ENCODE measurements at regions not wholly inside any gene's neighbourhood (a gene's known extent, or its start where the extent isn't known, plus 50 kb on each side); places are given as distances from the start of the nearest gene placed in this dataset.

DNA sequence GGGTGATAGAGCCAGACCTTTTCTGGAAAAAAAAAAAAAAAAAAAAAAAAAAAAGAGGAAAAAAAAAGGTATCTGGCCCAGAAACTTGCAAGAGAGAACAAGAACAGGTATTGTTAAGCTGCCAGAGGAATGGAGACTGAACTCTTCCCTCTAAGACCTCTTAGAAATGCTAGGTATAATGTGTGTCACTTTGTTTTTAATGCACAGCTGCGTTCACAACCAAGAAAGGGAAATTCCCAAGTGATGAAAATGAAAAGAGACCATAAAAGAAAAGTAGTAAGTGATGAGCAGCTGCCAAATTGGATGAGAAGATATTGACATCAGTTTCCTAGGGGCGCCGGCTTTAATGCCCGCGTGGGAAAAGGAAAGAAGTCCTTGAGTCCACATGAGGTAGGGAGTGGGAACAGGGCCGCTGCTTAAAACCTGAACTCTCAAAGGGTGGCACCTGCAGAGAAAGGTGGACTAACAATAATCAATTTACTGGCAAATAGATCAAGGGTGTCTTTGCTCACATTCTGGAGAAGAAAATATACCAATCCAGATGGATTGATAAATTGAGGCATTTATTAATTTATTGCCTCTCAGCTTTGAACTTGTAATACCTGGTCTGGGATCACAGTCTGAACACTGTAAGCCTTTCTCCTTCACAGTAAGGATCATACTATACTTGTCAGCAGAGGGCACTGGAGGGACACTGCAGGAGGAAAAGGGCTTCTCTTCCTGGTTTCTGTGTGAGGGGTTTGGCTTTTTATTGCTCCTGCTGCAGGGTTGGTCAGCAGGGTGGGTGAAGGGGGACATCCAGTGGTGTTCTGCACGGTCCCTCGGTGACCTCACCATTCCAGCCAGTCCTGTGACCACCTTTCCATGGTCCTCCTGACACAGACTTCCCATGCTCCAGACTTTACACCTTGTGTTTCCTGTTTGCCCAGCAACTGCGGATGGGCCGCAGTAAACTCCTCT is 131.6 kb downstream of the AQP9 start:
- H3K27ac ChIP-seq, result no peak overlapping the region
- no peaks in the 10 kb centered on the region for H3K36me3 ChIP-seq
- TF ChIP-seq POLR2AphosphoS5 (IDR thresholded peaks at IDR 0.05) (no peak), EP300 (IDR thresholded peaks at IDR 0.05) (no peak), POLR2A (IDR thresholded peaks at IDR 0.05) (no peak)
- TF ChIP-seq, protein P1, sequence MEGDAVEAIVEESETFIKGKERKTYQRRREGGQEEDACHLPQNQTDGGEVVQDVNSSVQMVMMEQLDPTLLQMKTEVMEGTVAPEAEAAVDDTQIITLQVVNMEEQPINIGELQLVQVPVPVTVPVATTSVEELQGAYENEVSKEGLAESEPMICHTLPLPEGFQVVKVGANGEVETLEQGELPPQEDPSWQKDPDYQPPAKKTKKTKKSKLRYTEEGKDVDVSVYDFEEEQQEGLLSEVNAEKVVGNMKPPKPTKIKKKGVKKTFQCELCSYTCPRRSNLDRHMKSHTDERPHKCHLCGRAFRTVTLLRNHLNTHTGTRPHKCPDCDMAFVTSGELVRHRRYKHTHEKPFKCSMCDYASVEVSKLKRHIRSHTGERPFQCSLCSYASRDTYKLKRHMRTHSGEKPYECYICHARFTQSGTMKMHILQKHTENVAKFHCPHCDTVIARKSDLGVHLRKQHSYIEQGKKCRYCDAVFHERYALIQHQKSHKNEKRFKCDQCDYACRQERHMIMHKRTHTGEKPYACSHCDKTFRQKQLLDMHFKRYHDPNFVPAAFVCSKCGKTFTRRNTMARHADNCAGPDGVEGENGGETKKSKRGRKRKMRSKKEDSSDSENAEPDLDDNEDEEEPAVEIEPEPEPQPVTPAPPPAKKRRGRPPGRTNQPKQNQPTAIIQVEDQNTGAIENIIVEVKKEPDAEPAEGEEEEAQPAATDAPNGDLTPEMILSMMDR (IDR thresholded peaks at IDR 0.05), result peak in 3 of 4 experiments; percentile 37 to 51 (median 47)
- no peak overlapping the region for H3K4me3 ChIP-seq
- DNase-seq, result no peak
- intact Hi-C loops (cut with DNase I), result no loop called here
- peaks cover 0 to 6% (median 0%) of the 10 kb centered on the region in 4 donors for H3K9me3 ChIP-seq
- WGBS, 2 donors, result 20 to 52% methylated on average over 10 of the region's 10 CpGs
- no peaks in the 10 kb centered on the region for H3K4me1 ChIP-seq
- H3K27me3 ChIP-seq, result no peaks in the 10 kb centered on the region

DNA sequence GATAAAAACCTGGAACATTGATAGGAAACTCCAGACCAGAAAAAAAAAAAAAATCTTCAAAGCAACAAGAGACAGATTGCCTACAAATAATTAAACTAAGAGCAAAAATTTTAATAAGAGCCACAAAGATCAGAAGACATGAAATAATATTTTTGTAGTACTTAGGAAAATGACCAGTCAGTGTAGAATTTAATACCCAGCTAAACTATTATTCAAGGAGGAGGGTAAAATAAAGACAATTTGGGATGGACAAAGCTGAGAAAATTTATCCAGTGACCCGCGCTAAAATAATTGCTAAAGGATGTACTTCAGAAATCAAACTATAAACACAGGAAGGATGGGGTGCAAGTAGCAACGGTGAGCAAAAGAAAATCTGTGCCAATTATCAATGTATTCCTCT is 133.2 kb downstream of the AQP9 start:
- Histone ChIP-seq H3K4me3 (no peak overlapping the region), H3K4me1 (no peaks in the 10 kb centered on the region), H3K9me3 (peaks cover 0 to 6% (median 0%) of the 10 kb centered on the region in 4 donors), H3K27me3 (no peaks in the 10 kb centered on the region), H3K27ac (no peak overlapping the region), H3K36me3 (no peaks in the 10 kb centered on the region)
- TF ChIP-seq, protein P1 (IDR thresholded peaks at IDR 0.05), result no peak
- TF ChIP-seq POLR2AphosphoS5 (IDR thresholded peaks at IDR 0.05) (no peak), EP300 (IDR thresholded peaks at IDR 0.05) (no peak)
- intact Hi-C loops (cut with DNase I), result no loop called here
- no peak for DNase-seq
- WGBS, 2 donors, result 93 to 96% methylated on average over 3 of the region's 3 CpGs

DNA sequence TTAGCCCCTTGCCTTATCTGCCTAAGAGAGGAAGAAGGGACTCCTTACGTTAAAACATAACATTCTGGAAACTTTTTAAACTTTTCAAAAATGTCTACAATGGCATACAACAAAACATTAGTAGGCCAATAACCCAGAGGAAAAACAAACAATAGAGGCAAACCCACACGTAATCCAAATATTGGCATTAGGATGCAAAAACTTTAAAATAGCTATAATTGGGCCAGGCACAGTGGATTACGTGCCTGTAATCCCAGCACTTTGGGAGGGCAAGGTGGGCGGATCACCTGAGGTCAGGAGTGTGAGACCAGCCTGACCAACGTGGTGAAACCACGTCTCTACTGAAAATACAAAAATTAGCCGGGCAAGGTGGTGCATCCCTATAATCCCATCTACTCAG is 134.9 kb downstream of the AQP9 start:
- 89 to 93% methylated on average over 7 of the region's 7 CpGs for WGBS, 2 donors
- intact Hi-C loops (cut with DNase I), result no loop called here
- Histone ChIP-seq H3K27me3 (no peaks in the 10 kb centered on the region), H3K9me3 (peaks cover 0 to 6% (median 0%) of the 10 kb centered on the region in 4 donors), H3K4me1 (no peaks in the 10 kb centered on the region), H3K36me3 (no peaks in the 10 kb centered on the region), H3K27ac (no peak overlapping the region), H3K4me3 (no peak overlapping the region)
- no peak for DNase-seq
- TF ChIP-seq POLR2AphosphoS5 (IDR thresholded peaks at IDR 0.05) (no peak), EP300 (IDR thresholded peaks at IDR 0.05) (no peak), POLR2A (IDR thresholded peaks at IDR 0.05) (no peak)
- TF ChIP-seq, protein P1 (IDR thresholded peaks at IDR 0.05), result no peak

DNA sequence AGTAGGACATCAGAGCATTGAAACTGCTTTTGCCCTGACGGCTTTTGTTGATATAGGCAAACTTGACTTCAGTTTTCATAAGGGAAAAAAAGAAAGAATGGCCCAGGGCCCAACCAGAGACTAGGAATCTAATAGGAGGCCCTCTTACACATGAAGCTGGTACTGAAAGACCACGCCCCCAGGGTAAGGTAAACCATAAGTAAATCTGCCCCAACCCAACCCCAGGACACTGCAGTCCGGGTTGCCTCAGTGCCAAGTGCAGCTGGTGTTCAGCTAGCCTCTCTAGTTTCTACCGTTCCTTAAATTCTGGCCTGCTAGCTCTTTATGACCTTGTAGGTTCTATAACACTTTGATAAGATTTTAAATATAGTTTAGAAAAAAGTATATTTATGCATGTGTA is 136.7 kb downstream of the AQP9 start:
- TF ChIP-seq EP300 (IDR thresholded peaks at IDR 0.05) (no peak), POLR2A (IDR thresholded peaks at IDR 0.05) (no peak), POLR2AphosphoS5 (IDR thresholded peaks at IDR 0.05) (no peak)
- TF ChIP-seq, protein P1 (IDR thresholded peaks at IDR 0.05), result no peak
- 19 to 61% methylated on average over 4 of the region's 4 CpGs for WGBS, 2 donors
- Histone ChIP-seq H3K4me3 (no peak overlapping the region), H3K27ac (no peak overlapping the region), H3K9me3 (peaks cover 0 to 6% (median 0%) of the 10 kb centered on the region in 4 donors), H3K4me1 (no peaks in the 10 kb centered on the region), H3K36me3 (no peaks in the 10 kb centered on the region), H3K27me3 (no peaks in the 10 kb centered on the region)
- no peak for DNase-seq
- intact Hi-C loops (cut with DNase I), result no loop called here
